ENCODE measurements at regions not wholly inside any gene's neighbourhood (a gene's known extent, or its start where the extent isn't known, plus 50 kb on each side); places are given as distances from the start of the nearest gene placed in this dataset.

DNA sequence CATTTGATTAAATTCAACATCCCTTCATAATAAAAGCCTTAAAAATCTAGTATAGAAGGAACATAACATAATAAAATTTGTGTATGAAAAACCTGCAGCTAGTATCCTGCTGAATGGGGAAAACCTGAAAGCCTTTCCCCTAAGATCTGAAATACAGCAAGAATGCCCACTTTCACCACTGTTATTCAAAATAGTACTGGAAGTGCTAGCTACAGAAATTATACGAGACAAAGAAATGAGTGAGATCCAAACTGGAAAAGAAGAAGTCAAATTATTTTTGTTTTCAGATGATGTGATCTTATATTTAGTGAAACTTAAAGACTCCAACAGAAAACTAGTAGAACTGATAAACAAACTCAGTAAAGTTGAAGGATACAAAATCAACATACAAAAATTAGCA lies 152.9 kb downstream of the RTL3 start:
- Mint-ChIP-seq H3K4me3 (ENCODE audit: unreplicated experiment) (no peak overlapping the region), H3K36me3 (ENCODE audit: insufficient read depth, unreplicated experiment) (no peaks in the 10 kb centered on the region), H3K27ac (ENCODE audit: low read depth, unreplicated experiment) (no peak overlapping the region), H3K27me3 (ENCODE audit: insufficient read depth, unreplicated experiment) (no peaks in the 10 kb centered on the region), H3K9me3 (ENCODE audit: unreplicated experiment) (peaks cover 16% of the 10 kb centered on the region), H3K4me1 (ENCODE audit: insufficient read depth, unreplicated experiment) (no peaks in the 10 kb centered on the region)
- no peak for DNase-seq (ENCODE audit: unreplicated experiment)
- CTCF ChIA-PET: no interaction called here
- TF ChIP-seq, protein P1, sequence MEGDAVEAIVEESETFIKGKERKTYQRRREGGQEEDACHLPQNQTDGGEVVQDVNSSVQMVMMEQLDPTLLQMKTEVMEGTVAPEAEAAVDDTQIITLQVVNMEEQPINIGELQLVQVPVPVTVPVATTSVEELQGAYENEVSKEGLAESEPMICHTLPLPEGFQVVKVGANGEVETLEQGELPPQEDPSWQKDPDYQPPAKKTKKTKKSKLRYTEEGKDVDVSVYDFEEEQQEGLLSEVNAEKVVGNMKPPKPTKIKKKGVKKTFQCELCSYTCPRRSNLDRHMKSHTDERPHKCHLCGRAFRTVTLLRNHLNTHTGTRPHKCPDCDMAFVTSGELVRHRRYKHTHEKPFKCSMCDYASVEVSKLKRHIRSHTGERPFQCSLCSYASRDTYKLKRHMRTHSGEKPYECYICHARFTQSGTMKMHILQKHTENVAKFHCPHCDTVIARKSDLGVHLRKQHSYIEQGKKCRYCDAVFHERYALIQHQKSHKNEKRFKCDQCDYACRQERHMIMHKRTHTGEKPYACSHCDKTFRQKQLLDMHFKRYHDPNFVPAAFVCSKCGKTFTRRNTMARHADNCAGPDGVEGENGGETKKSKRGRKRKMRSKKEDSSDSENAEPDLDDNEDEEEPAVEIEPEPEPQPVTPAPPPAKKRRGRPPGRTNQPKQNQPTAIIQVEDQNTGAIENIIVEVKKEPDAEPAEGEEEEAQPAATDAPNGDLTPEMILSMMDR (IDR thresholded peaks at IDR 0.05; ENCODE audit: unreplicated experiment): no peak
- intact Hi-C loops (cut with micrococcal nuclease): no loop called here
- no TSS peak for BruUV-seq (replicated peaks)
- POLR2A ChIA-PET: no interaction called here

- no TSS peak for BruUV-seq (replicated peaks)
- Mint-ChIP-seq H3K27me3 (ENCODE audit: insufficient read depth, unreplicated experiment) (no peaks in the 10 kb centered on the region), H3K36me3 (ENCODE audit: insufficient read depth, unreplicated experiment) (no peaks in the 10 kb centered on the region), H3K4me1 (ENCODE audit: insufficient read depth, unreplicated experiment) (no peaks in the 10 kb centered on the region), H3K9me3 (ENCODE audit: unreplicated experiment) (peaks cover 15% of the 10 kb centered on the region), H3K4me3 (ENCODE audit: unreplicated experiment) (no peak overlapping the region), H3K27ac (ENCODE audit: low read depth, unreplicated experiment) (no peak overlapping the region)
- ChIA-PET CTCF (no interaction called here), POLR2A (no interaction called here)
- TF ChIP-seq, protein P1 (IDR thresholded peaks at IDR 0.05; ENCODE audit: unreplicated experiment): no peak
- intact Hi-C loops (cut with micrococcal nuclease): no loop called here
- no peak for DNase-seq (ENCODE audit: unreplicated experiment)
Observed at GRCh38 chrX:78496483-78496882, 162.6 kb downstream of the RTL3 start.

- Mint-ChIP-seq H3K27me3 (ENCODE audit: insufficient read depth, unreplicated experiment) (no peaks in the 10 kb centered on the region), H3K36me3 (ENCODE audit: insufficient read depth, unreplicated experiment) (no peaks in the 10 kb centered on the region), H3K4me3 (ENCODE audit: unreplicated experiment) (no peak overlapping the region), H3K27ac (ENCODE audit: low read depth, unreplicated experiment) (no peak overlapping the region), H3K4me1 (ENCODE audit: insufficient read depth, unreplicated experiment) (no peaks in the 10 kb centered on the region), H3K9me3 (ENCODE audit: unreplicated experiment) (peaks cover 15% of the 10 kb centered on the region)
- POLR2A ChIA-PET: no interaction called here
- no TSS peak for BruUV-seq (replicated peaks)
- CTCF ChIA-PET: no interaction called here
- intact Hi-C loops (cut with micrococcal nuclease): no loop called here
- DNase-seq (ENCODE audit: unreplicated experiment): no peak
- TF ChIP-seq, protein P1 (IDR thresholded peaks at IDR 0.05; ENCODE audit: unreplicated experiment): no peak
Observed at GRCh38 chrX:78493180-78493579, 165.8 kb upstream of the CYSLTR1 start.

- ChIA-PET POLR2A (interaction anchor here (0.9 kb wide), 1 partner anchor 37 kb away, joined by 4 read pairs; no protein-coding TSS in a partner anchor), CTCF (no interaction called here)
- Mint-ChIP-seq H3K27me3 (ENCODE audit: insufficient read depth, unreplicated experiment) (no peaks in the 10 kb centered on the region), H3K4me3 (ENCODE audit: unreplicated experiment) (no peak overlapping the region), H3K27ac (ENCODE audit: low read depth, unreplicated experiment) (no peak overlapping the region), H3K9me3 (ENCODE audit: unreplicated experiment) (peaks cover 7% of the 10 kb centered on the region), H3K4me1 (ENCODE audit: insufficient read depth, unreplicated experiment) (no peaks in the 10 kb centered on the region), H3K36me3 (ENCODE audit: insufficient read depth, unreplicated experiment) (no peaks in the 10 kb centered on the region)
- no peak for DNase-seq (ENCODE audit: unreplicated experiment)
- intact Hi-C loops (cut with micrococcal nuclease): no loop called here
- BruUV-seq (replicated peaks): no TSS peak
- TF ChIP-seq, protein P1 (IDR thresholded peaks at IDR 0.05; ENCODE audit: unreplicated experiment): no peak
Observed at GRCh38 chrX:78476701-78477100, 149.3 kb upstream of the CYSLTR1 start.
